GM21619 (cell line): ENCODE measurements at regions not wholly inside any gene's neighbourhood (a gene's known extent, or its start where the extent isn't known, plus 50 kb on each side); places are given as distances from the start of the nearest gene placed in this dataset.
"Not testable (repeated sequence)": the region's sequence is repeated elsewhere in the genome, so short reads cannot be mapped to it uniquely, and the experiment has no call there.

Source experiments
- ATAC-seq: cut with Tn5 transposase; IDR thresholded peaks from one replicate; pipeline ENCODE4 v1.9.1; 2021; ENCODE audit not compliant: unreplicated experiment

DNA sequence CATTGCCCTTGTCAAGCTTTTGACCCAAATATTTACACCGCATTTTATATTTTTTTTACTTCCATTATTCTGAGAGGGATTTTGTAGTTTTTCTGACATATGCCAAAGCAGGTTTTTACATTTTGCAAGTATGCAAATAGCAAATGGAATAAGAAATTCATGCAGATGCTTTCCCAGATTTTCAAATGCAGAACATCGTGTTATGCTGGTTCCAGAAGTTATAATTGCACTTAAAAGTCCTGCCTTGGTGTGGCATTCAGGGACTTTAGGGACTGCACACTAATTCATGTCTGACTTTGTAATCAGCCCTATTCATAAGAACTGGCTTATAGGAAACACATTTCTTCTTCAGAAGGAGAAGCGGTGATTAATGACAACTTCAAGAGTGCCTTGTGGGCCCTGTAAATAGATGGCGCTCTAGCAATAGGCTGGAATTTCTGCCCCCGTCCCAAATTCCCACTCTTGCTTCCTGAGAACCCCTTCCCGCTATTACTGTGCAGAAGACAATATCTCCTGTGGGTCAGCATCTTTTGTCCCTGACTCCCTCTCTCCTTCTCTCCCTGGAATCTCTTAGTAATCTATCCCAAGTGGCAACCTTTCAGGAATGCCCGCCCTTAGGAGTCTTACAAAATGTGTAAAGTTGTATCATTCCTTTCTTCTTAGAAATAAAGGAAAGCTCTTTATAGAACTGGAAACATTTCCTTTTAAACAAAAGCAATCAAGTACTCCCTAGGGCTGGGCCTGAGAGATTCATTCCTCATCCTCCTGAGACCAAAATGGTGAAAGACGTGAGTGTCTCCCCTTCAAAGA is 264.0 kb downstream of the INHBA start:
- no peak for ATAC-seq

DNA sequence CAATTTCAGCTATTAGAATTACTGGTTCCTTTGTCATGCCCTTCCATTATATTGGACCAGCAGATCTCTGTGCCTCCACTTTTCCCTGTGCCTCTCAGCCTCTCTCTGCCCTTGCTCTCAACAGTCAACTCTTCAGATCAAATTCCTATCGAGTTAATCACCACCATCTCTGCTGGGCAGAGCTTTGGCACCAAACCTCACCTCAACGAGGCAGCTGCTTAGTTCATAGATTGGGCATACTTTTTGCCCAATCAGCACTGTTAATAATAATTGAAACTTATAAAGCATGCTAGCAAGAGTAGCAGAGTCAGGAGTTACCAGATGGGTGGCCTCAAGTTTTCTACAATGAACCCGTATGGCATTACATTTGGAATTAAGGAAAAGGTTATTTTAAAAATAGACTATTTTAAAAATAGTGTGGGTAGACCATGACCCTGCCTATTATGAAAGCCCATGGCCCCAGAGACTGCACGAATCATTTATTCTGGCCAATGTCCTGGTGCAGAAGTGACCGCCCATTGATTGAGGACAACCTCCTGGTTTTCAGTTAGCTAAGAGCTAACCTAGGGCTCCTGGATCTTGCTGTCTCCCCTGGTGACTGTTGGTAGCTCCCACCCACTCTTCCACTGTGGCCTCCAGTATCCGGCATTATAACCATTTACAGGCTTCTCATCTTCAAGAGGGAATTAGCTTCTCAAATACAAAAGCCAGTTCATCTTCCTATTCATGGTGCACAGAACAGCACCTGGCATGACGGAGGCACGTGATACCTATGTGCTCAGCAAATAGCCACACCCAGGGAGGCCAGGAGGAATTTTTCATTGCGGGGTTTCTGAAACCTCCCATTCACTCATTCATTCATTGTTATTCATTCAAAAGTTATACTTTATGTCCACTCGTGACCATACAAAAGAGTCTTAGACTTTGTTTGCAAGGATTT is 265.4 kb downstream of the INHBA start:
- no peak for ATAC-seq

- ATAC-seq = no peak
Observed at GRCh38 chr7:41436139-41436538, 266.8 kb downstream of the INHBA start.

DNA sequence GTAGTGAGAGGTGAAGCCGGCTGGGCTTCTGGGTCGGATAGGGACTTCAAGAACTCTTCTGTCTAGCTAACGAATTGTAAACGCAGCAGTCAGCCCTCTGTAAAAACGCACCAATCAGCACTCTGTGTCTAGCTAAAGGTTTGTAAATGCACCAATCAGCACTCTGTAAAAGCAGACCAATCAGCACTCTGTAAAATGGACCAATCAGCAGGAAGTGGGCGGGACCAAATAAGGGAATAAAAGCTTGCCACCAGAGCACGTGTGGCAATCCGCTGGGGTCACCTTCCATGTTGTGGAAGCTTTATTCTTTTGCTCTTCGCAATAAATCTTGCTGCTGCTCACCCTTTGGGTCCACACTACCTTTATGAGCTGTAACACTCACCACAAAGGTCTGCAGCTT is 267.9 kb downstream of the INHBA start:
- ATAC-seq = not testable (repeated sequence)

DNA sequence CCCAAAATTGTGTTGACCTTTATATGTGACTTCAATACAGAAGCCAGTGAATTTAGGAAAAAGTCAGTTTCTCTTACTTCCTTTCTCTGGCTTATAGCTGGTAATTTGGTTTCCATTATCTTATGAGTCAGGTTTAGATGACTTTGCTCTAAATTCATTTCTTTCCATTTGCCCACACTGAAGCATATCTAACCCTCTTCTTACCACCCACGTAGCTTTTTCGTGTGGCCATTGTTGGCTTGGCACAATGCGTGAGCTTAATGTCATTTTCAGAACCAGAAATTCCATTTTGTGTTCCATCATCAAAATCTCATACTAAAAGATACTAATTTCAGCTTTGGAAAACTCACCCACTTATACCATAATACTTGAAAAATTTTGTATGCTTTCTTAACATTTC is 271.2 kb downstream of the INHBA start:
- ATAC-seq = no peak

GRCh38 chr7:41428381-41428780 is 274.5 kb downstream of the INHBA start:
- no peak for ATAC-seq

DNA sequence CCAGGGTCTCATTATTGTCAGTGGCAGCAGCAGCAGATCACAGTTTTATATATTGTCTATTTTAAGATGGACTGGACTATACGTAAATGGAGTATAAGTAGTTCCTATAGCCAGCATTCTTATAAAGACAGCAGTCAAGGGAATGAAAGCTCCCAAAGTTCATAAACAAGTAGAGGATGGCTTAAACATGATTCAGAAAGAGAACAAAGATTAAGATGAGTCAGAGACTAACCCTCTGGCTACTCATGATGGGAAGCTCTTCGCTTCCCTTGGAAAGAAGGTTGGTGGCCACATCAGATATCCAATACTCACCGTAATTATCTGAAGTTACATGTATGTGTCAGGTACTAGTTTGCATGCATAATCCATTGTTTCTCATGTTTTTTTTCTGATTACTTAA is 277.0 kb downstream of the INHBA start:
- no peak for ATAC-seq

- no peak for ATAC-seq
Observed at GRCh38 chr7:41421056-41421455, 281.8 kb downstream of the INHBA start.

GRCh38 chr7:41420421-41420820 is 282.5 kb downstream of the INHBA start:
- ATAC-seq = no peak

DNA sequence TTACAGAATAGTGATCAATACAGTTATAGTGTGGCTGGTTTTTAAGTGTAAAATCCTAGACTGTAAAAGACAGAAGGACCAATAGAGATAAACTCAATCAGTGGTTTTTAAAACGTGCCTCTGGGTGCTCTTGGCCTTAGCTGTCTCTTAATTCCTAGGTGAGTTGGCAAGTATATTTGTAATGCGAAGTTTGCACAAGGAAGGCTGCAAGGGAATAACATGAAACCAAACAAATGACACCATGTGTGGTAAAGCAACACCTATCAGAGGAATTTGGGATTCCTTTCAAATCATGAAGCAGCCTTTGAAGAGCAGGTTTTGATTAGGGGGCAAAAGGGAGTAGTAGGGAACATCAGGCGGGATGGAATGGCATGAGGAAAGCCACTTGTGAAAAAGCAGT is 284.6 kb downstream of the INHBA start:
- no peak for ATAC-seq

DNA sequence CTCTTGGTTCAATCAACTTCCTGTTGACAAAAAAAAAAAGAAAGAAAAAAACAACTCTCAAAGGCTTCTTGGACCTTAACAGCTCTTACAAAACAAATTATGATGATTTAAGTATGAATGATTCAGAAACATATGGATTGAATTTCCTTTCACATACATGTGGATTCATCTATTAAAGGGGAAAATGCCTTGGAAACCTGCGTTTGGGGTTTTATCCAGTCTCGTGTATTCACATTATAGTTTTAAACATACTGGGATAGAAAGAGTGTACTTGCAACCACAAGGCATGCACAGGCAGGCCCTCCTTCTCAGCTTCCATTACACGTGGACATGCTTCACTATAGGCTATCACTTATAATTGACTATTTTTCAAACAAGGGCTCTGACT is 286.7 kb downstream of the INHBA start:
- ATAC-seq = no peak

DNA sequence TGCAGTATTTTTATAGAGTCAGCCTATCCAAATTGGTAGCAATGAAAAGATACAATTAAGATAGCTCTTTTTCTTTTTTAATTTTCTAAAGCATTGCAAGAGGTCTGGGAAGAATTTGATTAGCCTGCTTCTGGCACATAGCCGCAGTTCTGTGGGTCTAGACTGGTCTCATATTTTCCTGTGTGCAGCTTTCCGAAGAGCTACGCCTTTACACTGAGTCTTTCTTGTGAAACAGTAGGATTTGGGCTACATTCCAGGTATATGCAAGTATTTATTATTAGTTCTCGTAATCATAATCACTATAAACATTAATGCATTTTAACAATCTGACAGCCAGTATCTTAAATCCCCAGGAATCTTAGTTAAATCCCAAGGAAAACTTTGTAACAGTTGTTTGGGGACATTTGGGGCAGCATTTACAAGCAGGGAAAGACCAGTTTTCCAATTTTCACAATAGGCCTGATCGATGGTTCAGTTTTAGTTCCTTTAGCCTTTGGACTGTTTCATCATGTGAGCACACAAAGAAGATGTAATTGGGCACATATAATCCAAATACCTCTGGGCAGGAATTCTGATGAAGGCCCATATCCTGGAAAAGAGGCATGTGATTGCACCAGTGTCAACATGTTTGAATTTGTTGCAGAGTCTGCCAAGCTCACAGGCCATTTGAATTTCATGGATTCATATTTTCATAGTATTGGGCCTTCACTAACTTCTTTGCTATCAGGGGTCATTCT is 287.3 kb downstream of the INHBA start:
- ATAC-seq = no peak

- ATAC-seq = no peak
Observed at GRCh38 chr7:41415051-41415450, 287.8 kb downstream of the INHBA start.

DNA sequence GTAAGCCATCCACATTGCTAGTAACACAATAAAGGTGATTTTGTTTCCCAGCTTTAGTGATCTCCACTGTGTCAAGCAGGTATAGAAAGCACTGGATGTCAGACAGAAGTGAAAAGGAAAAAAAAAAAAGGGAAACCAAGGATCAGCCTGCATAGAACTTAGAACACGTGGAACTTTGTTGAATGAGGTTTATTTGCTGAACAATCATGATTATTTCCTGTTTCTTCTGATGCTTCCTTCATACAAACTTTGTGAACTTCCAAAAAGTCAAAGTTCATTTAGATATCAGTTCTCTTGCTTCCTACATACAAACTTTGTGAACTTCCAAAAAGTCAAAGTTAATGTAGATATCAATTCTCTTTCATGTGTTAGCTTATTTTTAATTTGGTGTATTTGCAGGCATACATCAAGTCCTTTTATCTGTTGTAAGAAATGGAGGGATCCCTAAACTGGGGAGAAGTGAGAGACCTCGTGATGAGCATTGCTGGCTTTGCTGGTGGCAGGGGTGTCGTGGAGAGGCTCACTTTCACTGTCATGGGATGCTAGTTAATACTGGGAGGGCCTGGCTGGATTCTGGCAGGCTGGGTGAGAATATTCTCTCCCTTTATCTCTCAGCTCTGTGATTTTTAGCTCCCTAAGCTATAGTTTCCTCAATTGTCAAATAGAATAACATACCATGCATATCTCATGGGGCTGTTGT is 298.4 kb downstream of the INHBA start:
- ATAC-seq = no peak

- ATAC-seq = no peak
Observed at GRCh38 chr7:41403291-41403690, 299.6 kb downstream of the INHBA start.

DNA sequence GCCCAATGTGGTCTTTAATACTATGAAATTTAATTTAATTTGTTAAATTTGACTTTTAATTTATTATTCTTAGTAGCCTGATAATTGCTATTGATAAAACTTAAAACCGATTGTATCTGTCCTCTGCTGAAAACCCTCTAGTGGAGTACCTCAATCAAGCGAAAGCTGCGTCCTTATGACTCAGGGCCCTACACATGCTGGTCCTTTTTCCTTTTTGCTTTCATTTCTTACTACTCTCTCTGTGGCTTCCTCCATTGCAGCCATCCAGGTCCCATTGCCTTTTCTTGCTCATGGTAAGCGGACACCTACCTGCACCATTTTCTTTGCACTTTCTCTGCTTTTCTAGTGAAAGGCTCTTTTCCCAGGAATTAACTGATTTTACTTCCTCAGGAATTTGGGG is 301.1 kb downstream of the INHBA start:
- ATAC-seq = no peak

- ATAC-seq = no peak
Observed at GRCh38 chr7:41399171-41399570, 303.7 kb downstream of the INHBA start.

- no peak for ATAC-seq
Observed at GRCh38 chr7:41391818-41392217, 311.1 kb downstream of the INHBA start.

DNA sequence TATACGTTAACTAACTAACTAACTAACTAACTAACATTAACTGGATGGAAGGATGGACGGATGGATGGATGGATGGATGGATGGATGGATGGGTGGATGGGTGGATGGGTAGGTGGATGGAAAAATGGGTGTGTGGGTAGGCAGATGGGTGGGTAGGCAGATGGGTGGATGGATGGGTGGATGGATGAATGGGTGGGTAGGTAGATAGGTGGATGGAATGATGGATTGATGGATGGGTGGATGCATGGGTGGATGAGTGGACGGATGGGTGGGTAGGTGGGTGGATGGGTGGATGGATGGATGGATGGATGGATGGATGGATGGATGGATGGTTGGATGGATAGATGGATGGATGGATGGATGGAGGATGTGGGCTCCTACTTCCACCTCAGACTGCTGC is 314.0 kb downstream of the INHBA start:
- ATAC-seq = not testable (repeated sequence)

- no peak for ATAC-seq
Observed at GRCh38 chr7:41385996-41386395, 316.9 kb downstream of the INHBA start.

DNA sequence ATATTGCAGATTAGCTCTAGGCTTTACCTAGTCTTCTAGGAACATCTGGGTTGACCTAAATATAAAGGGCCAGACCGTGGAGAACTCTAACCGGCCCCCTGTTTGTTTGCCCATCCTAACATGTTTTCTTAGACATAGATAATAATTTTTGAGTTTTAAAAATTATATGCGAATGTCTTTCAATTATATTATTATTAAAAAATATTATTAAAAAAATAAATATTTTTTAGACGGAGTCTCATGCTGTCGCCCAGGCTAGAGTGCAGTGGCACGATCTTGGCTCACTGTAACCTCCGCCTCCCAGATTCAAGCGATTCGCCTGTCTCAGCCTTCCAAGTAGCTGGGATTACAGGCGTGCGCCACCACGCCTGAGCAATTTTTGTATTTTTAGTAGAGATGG is 318.5 kb downstream of the INHBA start:
- no peak for ATAC-seq
